ENCODE measurements at regions not wholly inside any gene's neighbourhood (a gene's known extent, or its start where the extent isn't known, plus 50 kb on each side); places are given as distances from the start of the nearest gene placed in this dataset.

DNA sequence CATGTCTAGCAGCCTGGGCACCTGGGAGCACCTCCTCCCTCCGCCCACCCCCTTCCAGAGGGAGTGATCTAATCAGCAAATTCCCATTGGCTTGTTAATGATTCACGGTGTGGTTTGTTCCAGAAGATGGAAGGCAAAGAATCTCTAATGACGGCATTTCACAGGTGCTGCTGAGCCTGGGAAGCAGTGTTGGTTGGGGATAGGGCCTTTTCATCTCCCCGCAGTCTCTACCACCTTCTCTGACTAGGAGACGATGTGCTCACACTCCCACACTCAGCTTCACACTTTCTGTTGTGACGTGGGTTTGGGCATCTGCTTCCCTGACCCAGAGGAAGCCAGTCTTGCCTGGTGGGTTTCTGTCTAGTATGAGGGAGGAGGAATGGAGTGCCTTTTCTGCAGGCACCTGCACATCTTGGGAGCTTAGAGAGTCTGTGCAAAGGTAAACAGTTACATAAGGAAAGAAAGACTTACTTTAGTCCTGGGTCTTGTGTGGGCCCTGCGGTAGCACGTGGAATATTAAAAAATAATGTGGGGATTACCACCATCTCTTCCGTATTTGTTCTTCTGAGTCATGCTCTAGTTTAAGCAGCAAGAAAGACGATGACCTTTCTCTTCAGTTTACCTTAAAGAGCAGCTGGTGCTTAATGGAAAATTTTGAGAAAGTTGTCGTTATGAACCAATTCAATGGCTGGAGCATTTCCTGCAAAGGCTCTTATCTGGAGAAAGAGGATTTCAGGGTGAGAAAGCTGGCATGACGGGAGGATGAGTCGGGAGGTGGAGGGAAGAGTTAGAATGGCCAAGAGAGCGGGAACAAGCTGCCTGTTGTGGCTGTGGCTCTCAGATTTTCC is 70.6 kb upstream of the ARHGAP5 start:
- DNase-seq, result no peak

- no peak for DNase-seq
Observed at GRCh38 chr14:32007755-32008362, 69.2 kb upstream of the ARHGAP5 start.

GRCh38 chr14:32008602-32009193 is 68.4 kb upstream of the ARHGAP5 start:
- DNase-seq, result no peak

DNA sequence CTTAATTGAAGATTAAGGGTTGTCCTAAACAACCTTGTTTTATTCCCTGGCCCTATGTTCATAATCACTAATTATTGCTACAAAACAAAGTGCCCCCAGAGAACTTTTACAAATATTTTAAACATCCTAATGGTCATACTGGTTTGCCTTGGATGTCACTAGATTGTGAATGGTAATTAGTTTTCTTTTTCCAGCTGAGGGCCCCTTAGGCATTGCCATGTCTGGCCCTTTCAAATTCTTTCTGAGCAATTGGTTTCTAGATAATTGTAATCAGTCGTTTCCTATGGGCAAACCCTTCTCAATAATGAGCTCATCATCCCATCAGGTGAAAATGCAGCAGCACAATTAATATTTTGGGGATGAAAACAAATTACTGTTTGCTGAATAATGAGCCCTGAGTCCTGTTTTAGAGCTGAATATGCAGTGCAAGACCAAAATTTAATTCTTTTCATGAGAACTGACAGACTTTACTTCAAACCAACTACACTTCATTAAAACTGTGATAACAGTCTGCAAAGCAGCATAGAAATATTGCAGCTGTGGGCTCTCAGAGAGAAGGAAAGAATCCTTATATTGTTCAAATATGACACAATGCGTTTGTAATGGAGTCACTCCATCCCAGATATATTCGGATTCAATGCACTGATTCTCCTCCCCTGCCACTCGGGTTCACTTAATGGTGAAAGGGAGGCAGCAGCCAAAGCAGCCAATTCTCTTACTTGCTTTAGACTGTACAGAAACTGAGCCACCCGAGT is 67.7 kb upstream of the ARHGAP5 start:
- DNase-seq, result no peak

- DNase-seq, result no peak
Observed at GRCh38 chr14:32009976-32010581, 67.0 kb upstream of the ARHGAP5 start.

GRCh38 chr14:32010604-32011125 is 66.4 kb upstream of the ARHGAP5 start:
- no peak for DNase-seq

DNA sequence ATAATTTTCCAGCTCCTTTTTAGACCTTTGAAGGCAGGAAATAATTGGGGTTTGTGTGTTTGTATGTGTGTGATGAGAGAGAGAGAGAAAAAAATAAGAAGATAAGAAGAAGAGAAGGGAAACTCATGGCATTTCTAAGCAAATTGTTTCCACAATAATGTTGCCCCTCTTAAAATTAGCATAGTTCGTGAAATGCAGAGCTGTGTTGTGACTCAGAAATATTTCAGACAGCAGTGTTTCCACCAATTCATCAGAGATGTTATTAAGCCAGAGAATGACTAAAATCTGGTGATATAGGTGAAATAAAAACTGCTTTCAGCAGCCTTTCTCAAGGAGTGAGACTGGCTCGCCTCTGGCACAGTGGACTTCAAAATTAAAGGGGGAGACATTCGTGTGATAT is 65.9 kb upstream of the ARHGAP5 start:
- no peak for DNase-seq

- no peak for DNase-seq
Observed at GRCh38 chr14:32012062-32012461, 65.0 kb upstream of the ARHGAP5 start.

- no peak for DNase-seq
Observed at GRCh38 chr14:32012571-32012970, 64.5 kb upstream of the ARHGAP5 start.

GRCh38 chr14:32013083-32013482 is 64.0 kb upstream of the ARHGAP5 start:
- no peak for DNase-seq

GRCh38 chr14:32014057-32014456 is 63.0 kb upstream of the ARHGAP5 start:
- no peak for DNase-seq

GRCh38 chr14:32014498-32014897 is 62.6 kb upstream of the ARHGAP5 start:
- no peak for DNase-seq

GRCh38 chr14:32015166-32015565 is 61.9 kb upstream of the ARHGAP5 start:
- DNase-seq, result no peak

DNA sequence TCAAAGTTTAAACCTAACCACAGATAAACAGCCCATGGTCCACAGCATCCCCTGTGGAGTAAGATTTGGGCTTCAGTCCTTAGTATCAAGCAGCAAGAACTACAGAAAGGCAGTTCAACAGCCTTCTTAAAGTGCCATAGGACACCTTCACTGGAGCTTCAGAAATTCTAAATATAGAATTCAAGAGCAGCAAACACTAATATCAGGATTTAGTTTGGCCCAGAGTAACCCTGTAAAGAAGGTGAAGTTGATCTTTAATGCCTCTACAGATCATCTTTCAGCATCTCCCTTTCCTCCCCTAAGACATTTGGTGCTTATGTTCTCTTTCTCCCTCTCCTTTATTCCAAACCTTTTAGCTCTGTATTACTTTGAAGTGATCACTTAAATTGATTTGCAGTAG is 59.5 kb upstream of the ARHGAP5 start:
- DNase-seq, result peak; percentile 25

- DNase-seq, result no peak
Observed at GRCh38 chr14:32018391-32019092, 58.6 kb upstream of the ARHGAP5 start.

DNA sequence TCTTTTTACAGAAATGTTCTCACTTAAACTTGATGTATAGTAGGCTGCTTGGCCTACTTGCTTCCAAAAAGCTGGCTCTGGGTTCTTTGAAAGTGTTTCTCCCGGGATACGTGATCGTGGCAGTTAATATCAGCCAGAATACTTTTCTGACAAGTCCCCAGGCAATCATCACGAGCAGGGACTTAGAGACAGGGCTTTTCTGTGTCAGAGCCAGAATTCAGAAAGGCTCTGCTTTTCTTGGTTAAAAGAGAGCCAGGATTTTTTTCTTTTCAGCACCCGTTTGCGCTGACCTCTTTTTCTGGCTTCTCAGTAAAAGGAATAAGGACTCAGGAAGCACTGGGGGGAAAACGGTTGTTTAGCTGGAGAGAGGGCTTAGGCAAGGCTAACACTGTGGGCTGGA is 57.8 kb upstream of the ARHGAP5 start:
- no peak for DNase-seq

DNA sequence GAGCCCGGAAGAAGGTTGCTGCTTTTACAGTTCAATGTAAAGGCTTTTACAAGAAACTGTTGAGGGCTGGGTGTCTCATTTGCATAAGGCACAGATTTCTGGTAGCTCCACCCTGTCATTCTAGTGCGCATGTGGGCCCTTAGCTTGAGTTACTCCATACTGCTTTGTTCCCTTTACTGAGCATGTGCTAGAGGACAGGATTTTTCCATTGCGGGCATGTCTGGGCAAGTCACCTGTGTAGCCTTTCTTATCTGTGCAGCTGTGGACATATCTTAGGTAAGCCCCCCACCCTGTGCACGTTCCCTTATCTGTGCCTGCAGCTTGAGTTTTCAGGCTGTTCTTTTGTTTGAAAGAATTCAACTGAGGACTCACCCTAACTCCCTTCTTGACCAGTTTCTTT is 56.2 kb upstream of the ARHGAP5 start:
- no peak for DNase-seq

DNA sequence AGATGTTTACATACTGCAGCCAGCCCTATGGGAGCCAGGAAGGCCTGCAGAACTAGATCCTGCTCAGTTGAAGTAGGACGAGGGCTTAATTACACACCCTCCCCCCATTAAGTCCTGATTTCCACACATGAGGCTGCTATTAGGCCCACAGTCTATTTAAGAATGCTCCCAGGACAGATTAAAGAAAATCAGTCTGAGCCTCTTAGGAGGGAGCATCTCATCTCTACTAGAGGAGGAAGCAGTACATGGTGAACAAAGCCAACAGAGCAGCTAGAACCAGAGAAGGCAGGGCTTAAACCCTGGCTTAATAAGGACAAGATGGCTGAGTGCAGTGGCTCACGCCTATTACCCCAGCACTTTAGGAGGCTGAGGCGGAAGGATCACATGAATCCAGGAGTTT is 55.8 kb upstream of the ARHGAP5 start:
- DNase-seq, result no peak

DNA sequence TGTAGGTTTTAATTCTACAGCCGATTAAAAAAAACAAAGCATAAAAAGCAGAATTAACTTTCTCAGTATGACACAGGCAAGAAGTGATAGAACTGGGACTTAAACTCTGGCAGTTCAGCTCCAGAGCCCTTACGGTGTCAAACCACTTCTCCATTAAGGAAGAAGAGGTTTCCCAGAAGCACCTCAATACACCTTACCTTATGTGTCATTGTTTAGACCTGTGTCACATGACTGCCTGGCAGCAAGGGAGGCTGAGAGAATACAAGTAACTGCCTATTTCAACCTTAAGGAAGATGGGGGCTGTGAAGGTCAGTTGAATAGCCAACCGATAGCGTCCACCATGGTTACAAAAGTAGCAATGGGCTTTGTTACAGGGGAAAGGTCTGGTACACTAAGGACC is 54.6 kb upstream of the ARHGAP5 start:
- no peak for DNase-seq

DNA sequence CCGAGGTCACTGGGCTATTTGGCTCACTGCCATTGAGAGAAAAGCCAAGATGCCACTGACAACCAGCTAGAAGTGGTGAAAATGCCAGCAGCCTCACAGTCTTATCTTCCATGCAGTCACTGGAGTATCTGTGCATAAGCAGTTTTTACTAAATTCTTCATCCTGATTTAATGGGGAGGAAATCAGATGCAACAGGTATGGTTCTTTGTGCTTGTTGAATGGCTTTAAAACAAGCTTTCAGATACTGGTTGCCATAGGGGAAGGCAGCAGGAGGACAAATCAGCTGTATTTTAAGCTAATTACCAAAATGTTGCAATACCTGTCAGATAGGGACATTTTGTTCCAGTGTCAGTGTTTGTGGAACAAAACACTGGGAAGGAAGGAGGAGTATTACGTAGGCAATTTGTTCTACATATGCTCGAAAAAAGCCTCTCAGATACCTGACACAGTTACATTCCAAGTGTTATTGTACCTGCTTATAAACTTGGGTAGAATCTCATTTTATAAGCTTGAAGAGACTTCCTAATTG is 54.1 kb upstream of the ARHGAP5 start:
- DNase-seq, result no peak

DNA sequence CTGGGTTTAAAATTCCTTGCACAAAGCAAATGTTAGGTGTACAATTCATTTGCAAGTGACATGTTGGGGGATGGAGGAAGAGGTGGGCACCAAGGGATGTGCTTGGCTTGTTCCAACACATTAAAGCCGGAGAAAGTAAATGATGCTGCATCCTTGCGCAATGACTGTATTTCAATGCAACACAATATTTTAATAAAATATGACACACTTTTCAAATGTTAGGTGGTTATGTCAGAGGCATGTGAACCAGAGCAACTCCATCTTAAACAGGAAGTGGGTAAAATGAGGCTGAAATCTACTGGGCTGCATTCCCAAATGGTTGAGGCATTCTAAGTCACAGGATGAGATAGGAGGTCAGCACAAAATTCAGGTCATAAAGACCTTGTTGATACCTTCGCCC is 53.6 kb upstream of the ARHGAP5 start:
- DNase-seq, result no peak
